ENCODE measurements at regions not wholly inside any gene's neighbourhood (a gene's known extent, or its start where the extent isn't known, plus 50 kb on each side); places are given as distances from the start of the nearest gene placed in this dataset.

- H3K4me1 ChIP-seq (ENCODE audit: control insufficient read depth in 4 of 4, insufficient read depth in 4 of 4, low read length in 3 of 4) = no peaks in the 10 kb centered on the region
- H3K4me3 ChIP-seq (ENCODE audit: low read depth in 1 of 3, low read length in 3 of 3) = no peak overlapping the region
- H3K27me3 ChIP-seq (ENCODE audit: control insufficient read depth in 4 of 4, insufficient read depth in 4 of 4, low read length in 3 of 4) = peaks cover 0 to 5% (median 0%) of the 10 kb centered on the region in 4 donors
- H3K9me3 ChIP-seq (ENCODE audit: control insufficient read depth in 4 of 4, low read length in 3 of 4) = no peaks in the 10 kb centered on the region
- TF ChIP-seq RAD21 (IDR thresholded peaks at IDR 0.05) (no peak), EGR1 (IDR thresholded peaks at IDR 0.05; ENCODE audit: low read depth in 2 of 2) (no peak), NR2F2 (IDR thresholded peaks at IDR 0.05) (no peak), TAF1 (conservative IDR thresholded peaks at IDR 0.05) (no peak), FOXA2 (IDR thresholded peaks at IDR 0.05) (no peak), CTCF (IDR thresholded peaks at IDR 0.05; ENCODE audit: low read depth, low read length, missing input control) (no peak), FOXA1 (IDR thresholded peaks at IDR 0.05) (no peak), MAX (IDR thresholded peaks at IDR 0.05) (no peak), HNF4G (IDR thresholded peaks at IDR 0.05) (no peak), GABPA (IDR thresholded peaks at IDR 0.05 in 1 of 2, conservative IDR thresholded peaks at IDR 0.05 in 1 of 2) (no peak)
- TF ChIP-seq, protein P1, sequence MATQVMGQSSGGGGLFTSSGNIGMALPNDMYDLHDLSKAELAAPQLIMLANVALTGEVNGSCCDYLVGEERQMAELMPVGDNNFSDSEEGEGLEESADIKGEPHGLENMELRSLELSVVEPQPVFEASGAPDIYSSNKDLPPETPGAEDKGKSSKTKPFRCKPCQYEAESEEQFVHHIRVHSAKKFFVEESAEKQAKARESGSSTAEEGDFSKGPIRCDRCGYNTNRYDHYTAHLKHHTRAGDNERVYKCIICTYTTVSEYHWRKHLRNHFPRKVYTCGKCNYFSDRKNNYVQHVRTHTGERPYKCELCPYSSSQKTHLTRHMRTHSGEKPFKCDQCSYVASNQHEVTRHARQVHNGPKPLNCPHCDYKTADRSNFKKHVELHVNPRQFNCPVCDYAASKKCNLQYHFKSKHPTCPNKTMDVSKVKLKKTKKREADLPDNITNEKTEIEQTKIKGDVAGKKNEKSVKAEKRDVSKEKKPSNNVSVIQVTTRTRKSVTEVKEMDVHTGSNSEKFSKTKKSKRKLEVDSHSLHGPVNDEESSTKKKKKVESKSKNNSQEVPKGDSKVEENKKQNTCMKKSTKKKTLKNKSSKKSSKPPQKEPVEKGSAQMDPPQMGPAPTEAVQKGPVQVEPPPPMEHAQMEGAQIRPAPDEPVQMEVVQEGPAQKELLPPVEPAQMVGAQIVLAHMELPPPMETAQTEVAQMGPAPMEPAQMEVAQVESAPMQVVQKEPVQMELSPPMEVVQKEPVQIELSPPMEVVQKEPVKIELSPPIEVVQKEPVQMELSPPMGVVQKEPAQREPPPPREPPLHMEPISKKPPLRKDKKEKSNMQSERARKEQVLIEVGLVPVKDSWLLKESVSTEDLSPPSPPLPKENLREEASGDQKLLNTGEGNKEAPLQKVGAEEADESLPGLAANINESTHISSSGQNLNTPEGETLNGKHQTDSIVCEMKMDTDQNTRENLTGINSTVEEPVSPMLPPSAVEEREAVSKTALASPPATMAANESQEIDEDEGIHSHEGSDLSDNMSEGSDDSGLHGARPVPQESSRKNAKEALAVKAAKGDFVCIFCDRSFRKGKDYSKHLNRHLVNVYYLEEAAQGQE (IDR thresholded peaks at IDR 0.05) = no peak
- 88% methylated on average over 3 of the region's 3 CpGs for WGBS
- no peak overlapping the region for H3K9ac ChIP-seq (ENCODE audit: low read depth in 1 of 2, low read length in 2 of 2)
- H3K36me3 ChIP-seq (ENCODE audit: control insufficient read depth in 4 of 4, insufficient read depth in 3 of 4, low read depth in 1 of 4, low read length in 3 of 4) = no peaks in the 10 kb centered on the region
- no peak for DNase-seq (ENCODE audit: low spot score)
- no peak overlapping the region for H3K27ac ChIP-seq (ENCODE audit: low read depth in 1 of 2, low read length in 2 of 2)
Observed at GRCh38 chr15:47367726-47368390, 349.4 kb upstream of the SEMA6D start.

DNA sequence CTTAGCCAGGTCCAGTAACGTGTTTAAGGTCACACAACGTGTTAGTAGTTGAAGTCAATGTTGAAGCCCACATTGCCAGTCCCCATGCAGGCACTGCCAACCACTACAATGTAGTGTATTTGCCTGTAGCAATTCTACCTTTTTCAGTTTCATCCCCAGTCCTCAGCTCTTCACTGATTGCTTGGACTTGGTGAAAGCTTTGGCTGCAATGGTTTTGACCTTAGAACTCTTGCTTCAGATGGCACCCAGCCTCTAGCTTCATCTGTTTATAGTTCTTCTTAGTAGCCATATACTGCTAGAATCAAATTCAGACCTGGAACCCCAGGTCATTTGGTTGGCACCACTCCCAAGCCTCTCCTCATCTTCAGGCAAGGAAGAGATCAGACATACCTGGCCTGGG lies 345.4 kb upstream of the SEMA6D start:
- no peak for DNase-seq (ENCODE audit: low spot score)
- TF ChIP-seq ATF3 (IDR thresholded peaks at IDR 0.05) (no peak), YY1 (IDR thresholded peaks at IDR 0.05) (no peak), RAD21 (IDR thresholded peaks at IDR 0.05) (no peak), SP1 (IDR thresholded peaks at IDR 0.05) (no peak), GABPA (IDR thresholded peaks at IDR 0.05 in 1 of 2, conservative IDR thresholded peaks at IDR 0.05 in 1 of 2) (no peak), HNF4A (conservative IDR thresholded peaks at IDR 0.05) (no peak), JUND (IDR thresholded peaks at IDR 0.05) (no peak), EGR1 (IDR thresholded peaks at IDR 0.05; ENCODE audit: low read depth in 2 of 2) (no peak), NR2F2 (IDR thresholded peaks at IDR 0.05) (no peak), MAX (IDR thresholded peaks at IDR 0.05) (no peak), FOXA1 (IDR thresholded peaks at IDR 0.05) (no peak)
- TF ChIP-seq, protein P2, sequence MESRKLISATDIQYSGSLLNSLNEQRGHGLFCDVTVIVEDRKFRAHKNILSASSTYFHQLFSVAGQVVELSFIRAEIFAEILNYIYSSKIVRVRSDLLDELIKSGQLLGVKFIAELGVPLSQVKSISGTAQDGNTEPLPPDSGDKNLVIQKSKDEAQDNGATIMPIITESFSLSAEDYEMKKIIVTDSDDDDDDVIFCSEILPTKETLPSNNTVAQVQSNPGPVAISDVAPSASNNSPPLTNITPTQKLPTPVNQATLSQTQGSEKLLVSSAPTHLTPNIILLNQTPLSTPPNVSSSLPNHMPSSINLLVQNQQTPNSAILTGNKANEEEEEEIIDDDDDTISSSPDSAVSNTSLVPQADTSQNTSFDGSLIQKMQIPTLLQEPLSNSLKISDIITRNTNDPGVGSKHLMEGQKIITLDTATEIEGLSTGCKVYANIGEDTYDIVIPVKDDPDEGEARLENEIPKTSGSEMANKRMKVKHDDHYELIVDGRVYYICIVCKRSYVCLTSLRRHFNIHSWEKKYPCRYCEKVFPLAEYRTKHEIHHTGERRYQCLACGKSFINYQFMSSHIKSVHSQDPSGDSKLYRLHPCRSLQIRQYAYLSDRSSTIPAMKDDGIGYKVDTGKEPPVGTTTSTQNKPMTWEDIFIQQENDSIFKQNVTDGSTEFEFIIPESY (IDR thresholded peaks at IDR 0.05) = no peak
- Histone ChIP-seq H3K4me1 (ENCODE audit: control insufficient read depth in 4 of 4, insufficient read depth in 4 of 4, low read length in 3 of 4) (no peaks in the 10 kb centered on the region), H3K4me3 (ENCODE audit: low read depth in 1 of 3, low read length in 3 of 3) (no peak overlapping the region), H3K36me3 (ENCODE audit: control insufficient read depth in 4 of 4, insufficient read depth in 3 of 4, low read depth in 1 of 4, low read length in 3 of 4) (no peaks in the 10 kb centered on the region), H3K27ac (ENCODE audit: low read depth in 1 of 2, low read length in 2 of 2) (no peak overlapping the region), H3K9ac (ENCODE audit: low read depth in 1 of 2, low read length in 2 of 2) (no peak overlapping the region), H3K27me3 (ENCODE audit: control insufficient read depth in 4 of 4, insufficient read depth in 4 of 4, low read length in 3 of 4) (peaks cover 0 to 5% (median 0%) of the 10 kb centered on the region in 4 donors), H3K9me3 (ENCODE audit: control insufficient read depth in 4 of 4, low read length in 3 of 4) (no peaks in the 10 kb centered on the region)
- 72% methylated on average over 2 of the region's 2 CpGs for WGBS
